OCI-LY3 (cell line): ENCODE measurements at regions not wholly inside any gene's neighbourhood (a gene's known extent, or its start where the extent isn't known, plus 50 kb on each side); places are given as distances from the start of the nearest gene placed in this dataset.

Source experiments
- CTCF ChIP-seq: fragments of 200-600, 300-600 bp; sonication (generic); IDR thresholded peaks from 2 replicates; pipeline ENCODE4 v1.5.1; 2014; ENCODE audit warnings: antibody characterized with exemption, low read length, low read depth
- EZH2phosphoT487 ChIP-seq: fragments of 200-600 bp; shearing (Covaris generic); IDR thresholded peaks from 2 replicates; pipeline ENCODE4 v1.6.1; 2018; ENCODE audit warnings: antibody characterized with exemption, mixed run types, low read depth

DNA sequence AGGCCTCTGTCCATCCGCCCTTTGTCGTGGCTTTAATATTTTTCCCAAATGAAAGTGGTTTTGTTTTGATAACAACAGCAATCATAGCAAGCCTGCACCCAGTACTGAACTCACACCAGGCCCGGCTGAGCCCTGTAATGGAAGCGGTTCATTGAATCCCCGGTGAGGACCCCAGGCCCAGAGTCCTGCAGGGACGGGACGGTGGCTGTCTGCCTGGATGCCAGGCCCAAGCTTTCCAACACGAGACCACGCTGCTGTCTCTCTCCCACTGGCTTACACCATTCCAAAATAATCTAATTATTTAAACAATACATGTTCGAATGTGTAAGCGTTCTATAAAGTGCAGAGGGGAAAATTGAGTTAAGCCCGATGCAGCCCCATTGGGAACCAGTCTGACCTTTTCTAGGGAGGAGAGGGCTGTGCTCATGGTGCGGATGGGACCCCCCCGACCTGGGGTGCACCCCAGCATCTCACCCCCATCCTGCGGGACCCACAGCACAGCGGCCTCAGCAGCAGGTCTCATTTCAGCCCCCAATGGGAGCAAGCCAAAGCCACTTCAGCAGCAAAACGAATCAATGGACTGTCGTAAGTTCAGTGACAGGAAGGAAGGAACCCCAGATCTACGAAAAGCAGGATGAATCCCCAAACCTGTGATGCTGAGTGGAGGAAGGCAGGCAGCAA is 1046.9 kb downstream of the BRD1 start:
- TF ChIP-seq CTCF (no peak), EZH2phosphoT487 (no peak)
